Uterus (tissue), 2 donors: ENCODE measurements at regions not wholly inside any gene's neighbourhood (a gene's known extent, or its start where the extent isn't known, plus 50 kb on each side); places are given as distances from the start of the nearest gene placed in this dataset.

ENCODE experiments used
- CTCF ChIP-seq, 4 experiments: fragments of 200-600 bp in 2 of 4; fragments of 450-650 bp in 2 of 4; sonication (generic) in 2 of 4; IDR thresholded peaks; one replicate each; pipeline ENCODE4 v1.5.1; 2016 to 2019; ENCODE audit warnings: antibody characterized with exemption in 4 of 4, mild to moderate bottlenecking in 2 of 4, moderate library complexity in 1 of 4
- POLR2A ChIP-seq, 2 donors: fragments of 450-650 bp; IDR thresholded peaks; one replicate each; pipeline ENCODE4 v1.6.1; 2016; ENCODE audit warnings: antibody characterized with exemption in 2 of 2, mild to moderate bottlenecking in 1 of 2, moderate library complexity in 1 of 2

- no peak for TF ChIP-seq CTCF (IDR thresholded peaks at IDR 0.05)
- no peak for TF ChIP-seq POLR2A (IDR thresholded peaks at IDR 0.05)
Observed at GRCh38 chr21:25406887-25407579, 200.2 kb downstream of the MRPL39 start.
